ENCODE measurements at regions not wholly inside any gene's neighbourhood (a gene's known extent, or its start where the extent isn't known, plus 50 kb on each side); places are given as distances from the start of the nearest gene placed in this dataset.

DNA sequence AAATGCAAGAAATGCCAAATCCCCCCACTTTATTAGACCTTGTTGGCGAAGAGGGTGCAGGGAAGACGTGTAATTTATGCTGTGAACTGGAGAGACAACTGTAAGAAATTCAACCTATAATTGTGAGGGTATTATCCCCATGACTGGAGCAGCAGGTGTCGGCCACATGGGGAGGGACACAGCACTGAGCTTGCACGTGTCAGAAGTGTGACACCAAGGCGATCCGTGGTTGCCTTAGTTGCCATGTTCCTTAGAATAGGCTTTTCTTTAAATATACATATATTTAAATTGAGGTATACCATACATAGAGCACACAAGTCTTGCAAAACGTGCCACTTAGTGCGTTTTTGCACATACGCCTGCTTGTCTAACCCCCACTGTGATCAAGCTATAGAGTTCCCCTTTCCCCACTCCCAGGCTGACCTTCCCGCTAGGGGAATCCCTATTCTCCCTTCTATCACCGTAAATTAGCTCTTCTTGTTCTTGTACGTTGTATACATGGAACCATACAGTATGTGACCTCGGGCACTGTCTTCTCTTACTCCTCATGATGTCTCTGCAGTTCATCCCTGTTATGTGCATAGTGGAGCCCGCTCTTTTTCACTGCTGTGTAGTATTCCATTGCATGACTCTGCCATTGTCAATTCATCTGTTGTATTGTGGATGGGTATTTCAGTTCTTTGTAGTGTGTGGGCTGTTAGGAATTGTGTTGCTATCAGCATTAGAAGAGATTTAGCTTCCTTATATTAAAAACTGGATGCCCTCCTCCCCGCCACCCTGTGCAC, 81.6 kb upstream of the PMEPA1 start:
- Histone ChIP-seq H4K8ac (replicated peaks; ENCODE audit: insufficient read length, low read depth, low read length) (no peak overlapping the region), H2BK15ac (ENCODE audit: low read depth, low read length) (no peak overlapping the region), H2BK12ac (ENCODE audit: insufficient read length, low read depth, low read length) (no peak overlapping the region), H3K79me1 (ENCODE audit: insufficient read depth, low read depth, low read length, poor library complexity, severe bottlenecking) (no peaks in the 10 kb centered on the region), H2BK120ac (ENCODE audit: low read depth, low read length, poor library complexity, severe bottlenecking) (no peak overlapping the region), H2AFZ (ENCODE audit: low read length) (no peak overlapping the region), H3K79me2 (ENCODE audit: insufficient read depth, low read length) (no peaks in the 10 kb centered on the region), H3K4me1 (ENCODE audit: insufficient read depth, low read length) (no peaks in the 10 kb centered on the region; the same call in 1 of the 2 replicates), H3K4ac (ENCODE audit: low read depth, low read length) (no peak overlapping the region), H2BK20ac (ENCODE audit: low read depth, low read length, poor library complexity, severe bottlenecking) (no peak overlapping the region), H4K20me1 (ENCODE audit: control insufficient read depth, insufficient read depth, insufficient read length) (no peaks in the 10 kb centered on the region), H3K4me2 (ENCODE audit: insufficient read depth, insufficient read length, low read length) (no peak overlapping the region), H3K9me3 (ENCODE audit: control insufficient read depth, low read depth, low read length) (no peaks in the 10 kb centered on the region), H3K27ac (ENCODE audit: insufficient read length, low read depth, low read length) (no peak overlapping the region), H3K18ac (ENCODE audit: insufficient read length, low read depth, low read length) (no peak overlapping the region), H4K91ac (ENCODE audit: insufficient read length, low read depth, low read length) (no peak overlapping the region), H3K27me3 (ENCODE audit: insufficient read depth, low read length) (no peaks in the 10 kb centered on the region), H3K56ac (ENCODE audit: insufficient read length, low read depth, low read length) (no peak overlapping the region), H4K5ac (ENCODE audit: insufficient read length, low read depth, low read length) (no peak overlapping the region), H3T11ph (ENCODE audit: low read length) (no peak overlapping the region), H2AK5ac (ENCODE audit: insufficient read length, low read length) (no peak overlapping the region), H3K9ac (ENCODE audit: extremely low read depth, insufficient read length, low read length) (no peak overlapping the region), H3K14ac (ENCODE audit: insufficient read depth, low read length) (no peak overlapping the region), H3K23me2 (ENCODE audit: insufficient read length, low read depth, low read length, poor library complexity, severe bottlenecking) (no peaks in the 10 kb centered on the region), H3K23ac (ENCODE audit: insufficient read length, low read depth, low read length) (no peak overlapping the region), H2BK5ac (ENCODE audit: insufficient read length, low read length) (no peak overlapping the region)
- TF ChIP-seq, protein P1, sequence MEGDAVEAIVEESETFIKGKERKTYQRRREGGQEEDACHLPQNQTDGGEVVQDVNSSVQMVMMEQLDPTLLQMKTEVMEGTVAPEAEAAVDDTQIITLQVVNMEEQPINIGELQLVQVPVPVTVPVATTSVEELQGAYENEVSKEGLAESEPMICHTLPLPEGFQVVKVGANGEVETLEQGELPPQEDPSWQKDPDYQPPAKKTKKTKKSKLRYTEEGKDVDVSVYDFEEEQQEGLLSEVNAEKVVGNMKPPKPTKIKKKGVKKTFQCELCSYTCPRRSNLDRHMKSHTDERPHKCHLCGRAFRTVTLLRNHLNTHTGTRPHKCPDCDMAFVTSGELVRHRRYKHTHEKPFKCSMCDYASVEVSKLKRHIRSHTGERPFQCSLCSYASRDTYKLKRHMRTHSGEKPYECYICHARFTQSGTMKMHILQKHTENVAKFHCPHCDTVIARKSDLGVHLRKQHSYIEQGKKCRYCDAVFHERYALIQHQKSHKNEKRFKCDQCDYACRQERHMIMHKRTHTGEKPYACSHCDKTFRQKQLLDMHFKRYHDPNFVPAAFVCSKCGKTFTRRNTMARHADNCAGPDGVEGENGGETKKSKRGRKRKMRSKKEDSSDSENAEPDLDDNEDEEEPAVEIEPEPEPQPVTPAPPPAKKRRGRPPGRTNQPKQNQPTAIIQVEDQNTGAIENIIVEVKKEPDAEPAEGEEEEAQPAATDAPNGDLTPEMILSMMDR (conservative IDR thresholded peaks at IDR 0.05), result no peak
- WGBS (ENCODE audit: extremely low coverage, insufficient read length, low lambda C conversion rate), result no CpG with 5 or more reads among the region's 15 CpGs
- Mint-ChIP-seq H3K9me3 (peaks cover 0 to 5% of the 10 kb centered on the region in 2 experiments; a peak in 2 of 5 replicates), H3K4me1 (peaks cover 2 to 3% of the 10 kb centered on the region in 2 experiments; a peak in 3 of 4 replicates), H3K4me3 (no peak overlapping the region), H3K36me3 (ENCODE audit: insufficient read depth in 1 of 3, low read depth in 3 of 3) (no peaks in the 10 kb centered on the region), H3K27me3 (ENCODE audit: low read depth) (no peaks in the 10 kb centered on the region), H3K27ac (no peak overlapping the region)
- DNase-seq, result no peak
